Lower leg skin (tissue), 3 donors: ENCODE measurements at regions not wholly inside any gene's neighbourhood (a gene's known extent, or its start where the extent isn't known, plus 50 kb on each side); places are given as distances from the start of the nearest gene placed in this dataset.

Experiments
- POLR2A ChIP-seq, 2 donors: fragments of 450-650 bp; IDR thresholded peaks; one replicate each; pipeline ENCODE4 v1.6.1; 2016 to 2017; ENCODE audit warnings: antibody characterized with exemption in 2 of 2, mild to moderate bottlenecking in 1 of 2, moderate library complexity in 1 of 2
- TF ChIP-seq, protein P1 (sequence below), 3 donors: fragments of 450-650 bp; IDR thresholded peaks; one replicate each; pipeline ENCODE4 v1.5.1; 2016; ENCODE audit warnings: antibody characterized with exemption in 3 of 3, mild to moderate bottlenecking in 3 of 3, moderate library complexity in 2 of 3

DNA sequence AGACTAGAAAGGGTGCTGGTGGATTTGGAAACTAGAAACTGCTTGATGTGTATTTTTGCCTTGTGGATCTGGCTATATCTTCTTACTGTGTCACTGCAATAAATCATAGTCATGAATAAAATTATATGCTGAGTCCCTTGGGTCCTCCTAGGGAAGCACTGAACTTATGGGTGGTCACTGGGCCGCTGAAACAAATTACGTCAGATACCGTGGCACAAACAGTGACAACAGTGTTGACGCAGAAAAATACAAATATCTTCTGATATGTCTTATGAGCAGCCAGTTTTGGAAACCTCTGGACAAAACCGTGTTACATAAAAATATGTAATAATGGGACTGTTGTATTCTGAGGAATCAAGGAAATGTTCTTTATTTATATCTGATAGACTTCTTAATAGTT lies 260.1 kb upstream of the SORCS1 start:
- TF ChIP-seq, protein P1, sequence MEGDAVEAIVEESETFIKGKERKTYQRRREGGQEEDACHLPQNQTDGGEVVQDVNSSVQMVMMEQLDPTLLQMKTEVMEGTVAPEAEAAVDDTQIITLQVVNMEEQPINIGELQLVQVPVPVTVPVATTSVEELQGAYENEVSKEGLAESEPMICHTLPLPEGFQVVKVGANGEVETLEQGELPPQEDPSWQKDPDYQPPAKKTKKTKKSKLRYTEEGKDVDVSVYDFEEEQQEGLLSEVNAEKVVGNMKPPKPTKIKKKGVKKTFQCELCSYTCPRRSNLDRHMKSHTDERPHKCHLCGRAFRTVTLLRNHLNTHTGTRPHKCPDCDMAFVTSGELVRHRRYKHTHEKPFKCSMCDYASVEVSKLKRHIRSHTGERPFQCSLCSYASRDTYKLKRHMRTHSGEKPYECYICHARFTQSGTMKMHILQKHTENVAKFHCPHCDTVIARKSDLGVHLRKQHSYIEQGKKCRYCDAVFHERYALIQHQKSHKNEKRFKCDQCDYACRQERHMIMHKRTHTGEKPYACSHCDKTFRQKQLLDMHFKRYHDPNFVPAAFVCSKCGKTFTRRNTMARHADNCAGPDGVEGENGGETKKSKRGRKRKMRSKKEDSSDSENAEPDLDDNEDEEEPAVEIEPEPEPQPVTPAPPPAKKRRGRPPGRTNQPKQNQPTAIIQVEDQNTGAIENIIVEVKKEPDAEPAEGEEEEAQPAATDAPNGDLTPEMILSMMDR (IDR thresholded peaks at IDR 0.05) = no peak
- no peak for TF ChIP-seq POLR2A (IDR thresholded peaks at IDR 0.05)
